Right atrium auricular region (tissue), 2 donors: ENCODE measurements at regions not wholly inside any gene's neighbourhood (a gene's known extent, or its start where the extent isn't known, plus 50 kb on each side); places are given as distances from the start of the nearest gene placed in this dataset.

Source experiments
- DNase-seq: peaks from one replicate; pipeline ENCODE4 v3.0.0-alpha.2; 2019; ENCODE audit warnings: low spot score
- H3K27ac ChIP-seq, 2 donors: fragments of 200-600 bp; sonication (generic); 1 replicate in 1 of 2; 2 replicates in 1 of 2; pipeline ENCODE4 v1.5.1; 2016 to 2019
- H3K27me3 ChIP-seq, 2 donors: fragments of 200-600 bp; sonication (generic); one replicate each; pipeline versions ENCODE4 v1.5.1 to v1.6.0; 2017 to 2019
- H3K36me3 ChIP-seq: fragments of 200-600 bp; sonication (generic); one replicate; pipeline ENCODE4 v1.5.1; 2016
- H3K4me1 ChIP-seq, 2 donors: fragments of 200-600 bp; sonication (generic); one replicate each; pipeline versions ENCODE4 v1.5.1 to v1.6.0; 2017 to 2019
- H3K4me3 ChIP-seq, 2 donors: fragments of 200-600 bp; sonication (generic); 1 replicate in 1 of 2; 2 replicates in 1 of 2; pipeline ENCODE4 v1.5.1; 2017 to 2019; ENCODE audit warnings: mild to moderate bottlenecking in 1 of 2, moderate library complexity in 1 of 2
- H3K9me3 ChIP-seq, 2 donors: fragments of 200-600 bp; sonication (generic); one replicate each; pipeline ENCODE4 v1.5.1; 2019
- CTCF ChIP-seq, 2 donors: fragments of 200-600 bp; sonication (generic); IDR thresholded peaks; one replicate each; pipeline ENCODE4 v1.5.1; 2019; ENCODE audit warnings: antibody characterized with exemption in 2 of 2

- no peak for DNase-seq
- no peak for TF ChIP-seq CTCF (IDR thresholded peaks at IDR 0.05)
- Histone ChIP-seq H3K4me3 (no peak overlapping the region), H3K4me1 (no peaks in the 10 kb centered on the region), H3K27ac (no peak overlapping the region), H3K36me3 (no peaks in the 10 kb centered on the region), H3K27me3 (no peaks in the 10 kb centered on the region), H3K9me3 (no peaks in the 10 kb centered on the region)
Observed at GRCh38 chr12:127912035-127912665, 354.8 kb upstream of the TMEM132C start.

GRCh38 chr12:127923501-127923900 is 343.5 kb upstream of the TMEM132C start:
- TF ChIP-seq CTCF (IDR thresholded peaks at IDR 0.05) = no peak
- Histone ChIP-seq H3K9me3 (no peaks in the 10 kb centered on the region), H3K27ac (no peak overlapping the region), H3K36me3 (no peaks in the 10 kb centered on the region), H3K4me3 (no peak overlapping the region), H3K4me1 (peaks cover 0 to 6% of the 10 kb centered on the region in 2 donors), H3K27me3 (no peaks in the 10 kb centered on the region)
- no peak for DNase-seq

- peak; percentile 33 to 76 for TF ChIP-seq CTCF (IDR thresholded peaks at IDR 0.05)
- H3K9me3 ChIP-seq = no peaks in the 10 kb centered on the region
- H3K4me3 ChIP-seq = no peak overlapping the region
- no peak for DNase-seq
- no peak overlapping the region for H3K27ac ChIP-seq
- H3K4me1 ChIP-seq = peaks cover 0 to 25% of the 10 kb centered on the region in 2 donors
- no peaks in the 10 kb centered on the region for H3K27me3 ChIP-seq
- no peaks in the 10 kb centered on the region for H3K36me3 ChIP-seq
Observed at GRCh38 chr12:127925971-127926370, 341.0 kb upstream of the TMEM132C start.

- no peak for DNase-seq
- Histone ChIP-seq H3K36me3 (no peaks in the 10 kb centered on the region), H3K27me3 (no peaks in the 10 kb centered on the region), H3K27ac (peak overlapping the region in 1 of 2 donors; percentile 40), H3K4me1 (peaks cover 0 to 25% of the 10 kb centered on the region in 2 donors), H3K4me3 (no peak overlapping the region), H3K9me3 (no peaks in the 10 kb centered on the region)
- TF ChIP-seq CTCF (IDR thresholded peaks at IDR 0.05) = no peak
Observed at GRCh38 chr12:127928178-127928577, 338.8 kb upstream of the TMEM132C start.

- no peaks in the 10 kb centered on the region for H3K9me3 ChIP-seq
- H3K27ac ChIP-seq = peak overlapping the region; percentile 6 to 40
Observed at GRCh38 chr12:127928615-127929571, 338.1 kb upstream of the TMEM132C start.

More at GRCh38 chr12:127928615-127929571, 338.1 kb upstream of the TMEM132C start:
- no peak for DNase-seq
- Histone ChIP-seq H3K4me1 (peaks cover 0 to 25% of the 10 kb centered on the region in 2 donors), H3K4me3 (no peak overlapping the region), H3K27me3 (no peaks in the 10 kb centered on the region), H3K36me3 (no peaks in the 10 kb centered on the region)
- TF ChIP-seq CTCF (IDR thresholded peaks at IDR 0.05) = no peak
